ENCODE measurements at regions not wholly inside any gene's neighbourhood (a gene's known extent, or its start where the extent isn't known, plus 50 kb on each side); places are given as distances from the start of the nearest gene placed in this dataset.

DNA sequence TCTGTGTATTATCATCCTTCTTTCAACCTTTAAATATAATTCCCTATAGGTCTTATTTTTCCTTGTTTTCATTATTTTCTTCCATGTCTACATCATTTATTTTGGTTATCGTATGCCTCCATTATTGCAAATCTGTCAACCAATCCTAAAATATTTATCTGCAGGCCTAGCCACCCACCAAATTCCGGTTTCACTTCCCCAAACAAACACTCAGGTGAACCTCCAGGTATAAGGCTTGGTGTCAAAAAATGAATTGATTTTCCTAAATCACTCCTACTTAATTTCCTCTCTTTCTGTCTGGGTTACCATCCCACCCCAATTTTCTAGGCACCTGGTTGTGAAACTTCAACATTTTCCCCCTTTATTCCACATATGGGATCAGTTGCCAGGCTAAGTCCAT, 111.9 kb upstream of the LINC00305 start:
- Histone ChIP-seq H3K27ac (ENCODE audit: insufficient read length, low read depth, low read length) (no peak overlapping the region), H4K8ac (replicated peaks; ENCODE audit: insufficient read length, low read depth, low read length) (no peak overlapping the region), H2BK12ac (ENCODE audit: insufficient read length, low read depth, low read length) (no peak overlapping the region), H3K23ac (ENCODE audit: insufficient read length, low read depth, low read length) (no peak overlapping the region), H2AFZ (ENCODE audit: low read length) (no peak overlapping the region), H3T11ph (ENCODE audit: low read length) (no peak overlapping the region), H3K23me2 (ENCODE audit: insufficient read length, low read depth, low read length, poor library complexity, severe bottlenecking) (no peaks in the 10 kb centered on the region), H2BK20ac (ENCODE audit: low read depth, low read length, poor library complexity, severe bottlenecking) (no peak overlapping the region), H3K14ac (ENCODE audit: insufficient read depth, low read length) (no peak overlapping the region), H2BK15ac (ENCODE audit: low read depth, low read length) (no peak overlapping the region), H3K18ac (ENCODE audit: insufficient read length, low read depth, low read length) (no peak overlapping the region), H2BK5ac (ENCODE audit: insufficient read length, low read length) (no peak overlapping the region), H4K20me1 (ENCODE audit: control insufficient read depth, insufficient read depth, insufficient read length) (no peaks in the 10 kb centered on the region), H2AK5ac (ENCODE audit: insufficient read length, low read length) (no peak overlapping the region), H2BK120ac (ENCODE audit: low read depth, low read length, poor library complexity, severe bottlenecking) (no peak overlapping the region), H4K91ac (ENCODE audit: insufficient read length, low read depth, low read length) (no peak overlapping the region), H3K9me3 (ENCODE audit: control insufficient read depth, low read depth, low read length) (no peaks in the 10 kb centered on the region), H3K79me2 (ENCODE audit: insufficient read depth, low read length) (no peaks in the 10 kb centered on the region), H4K5ac (ENCODE audit: insufficient read length, low read depth, low read length) (no peak overlapping the region), H3K4ac (ENCODE audit: low read depth, low read length) (no peak overlapping the region), H3K79me1 (ENCODE audit: insufficient read depth, low read depth, low read length, poor library complexity, severe bottlenecking) (no peaks in the 10 kb centered on the region), H3K4me1 (ENCODE audit: insufficient read depth, low read length) (no peaks in the 10 kb centered on the region; the same call in 1 of the 2 replicates), H3K27me3 (ENCODE audit: insufficient read depth, low read length) (no peaks in the 10 kb centered on the region), H3K56ac (ENCODE audit: insufficient read length, low read depth, low read length) (no peak overlapping the region), H3K4me2 (ENCODE audit: insufficient read depth, insufficient read length, low read length) (no peak overlapping the region), H3K9ac (ENCODE audit: extremely low read depth, insufficient read length, low read length) (no peak overlapping the region)
- Mint-ChIP-seq H3K4me3 (no peak overlapping the region), H3K27me3 (ENCODE audit: low read depth) (no peaks in the 10 kb centered on the region), H3K27ac (no peak overlapping the region), H3K36me3 (ENCODE audit: insufficient read depth in 1 of 3, low read depth in 3 of 3) (peaks cover 0 to 5% (median 0%) of the 10 kb centered on the region in 3 experiments; a peak in 1 of 7 replicates), H3K9me3 (peaks cover 0 to 1% of the 10 kb centered on the region in 2 experiments; a peak in 1 of 5 replicates), H3K4me1 (peaks cover 17 to 21% of the 10 kb centered on the region in 2 experiments)
- TF ChIP-seq, protein P1, sequence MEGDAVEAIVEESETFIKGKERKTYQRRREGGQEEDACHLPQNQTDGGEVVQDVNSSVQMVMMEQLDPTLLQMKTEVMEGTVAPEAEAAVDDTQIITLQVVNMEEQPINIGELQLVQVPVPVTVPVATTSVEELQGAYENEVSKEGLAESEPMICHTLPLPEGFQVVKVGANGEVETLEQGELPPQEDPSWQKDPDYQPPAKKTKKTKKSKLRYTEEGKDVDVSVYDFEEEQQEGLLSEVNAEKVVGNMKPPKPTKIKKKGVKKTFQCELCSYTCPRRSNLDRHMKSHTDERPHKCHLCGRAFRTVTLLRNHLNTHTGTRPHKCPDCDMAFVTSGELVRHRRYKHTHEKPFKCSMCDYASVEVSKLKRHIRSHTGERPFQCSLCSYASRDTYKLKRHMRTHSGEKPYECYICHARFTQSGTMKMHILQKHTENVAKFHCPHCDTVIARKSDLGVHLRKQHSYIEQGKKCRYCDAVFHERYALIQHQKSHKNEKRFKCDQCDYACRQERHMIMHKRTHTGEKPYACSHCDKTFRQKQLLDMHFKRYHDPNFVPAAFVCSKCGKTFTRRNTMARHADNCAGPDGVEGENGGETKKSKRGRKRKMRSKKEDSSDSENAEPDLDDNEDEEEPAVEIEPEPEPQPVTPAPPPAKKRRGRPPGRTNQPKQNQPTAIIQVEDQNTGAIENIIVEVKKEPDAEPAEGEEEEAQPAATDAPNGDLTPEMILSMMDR (conservative IDR thresholded peaks at IDR 0.05), result no peak
- DNase-seq, result no peak
- WGBS (ENCODE audit: extremely low coverage, insufficient read length, low lambda C conversion rate), result no CpG with 5 or more reads among the region's 2 CpGs
